ENCODE measurements at regions not wholly inside any gene's neighbourhood (a gene's known extent, or its start where the extent isn't known, plus 50 kb on each side); places are given as distances from the start of the nearest gene placed in this dataset.

GRCh38 chr22:48347311-48347710, 1480.4 kb downstream of the BRD1 start:
- TF ChIP-seq CTCF (IDR thresholded peaks at IDR 0.05) (no peak), POLR2A (IDR thresholded peaks at IDR 0.05) (no peak)

All from adrenal gland (tissue), 5 donors.